Suppressor macrophage treated with lipopolysaccharide for 1 hour (primary cell): ENCODE measurements at regions not wholly inside any gene's neighbourhood (a gene's known extent, or its start where the extent isn't known, plus 50 kb on each side); places are given as distances from the start of the nearest gene placed in this dataset.

Experiments
- DNase-seq, 3 donors: peaks; one replicate each; pipeline ENCODE4 v3.0.0-alpha.2; 2020 to 2022

- DNase-seq = no peak
These were observed 134.6 kb downstream of the VRK1 start for GRCh38 chr14:96931751-96932150.

DNA sequence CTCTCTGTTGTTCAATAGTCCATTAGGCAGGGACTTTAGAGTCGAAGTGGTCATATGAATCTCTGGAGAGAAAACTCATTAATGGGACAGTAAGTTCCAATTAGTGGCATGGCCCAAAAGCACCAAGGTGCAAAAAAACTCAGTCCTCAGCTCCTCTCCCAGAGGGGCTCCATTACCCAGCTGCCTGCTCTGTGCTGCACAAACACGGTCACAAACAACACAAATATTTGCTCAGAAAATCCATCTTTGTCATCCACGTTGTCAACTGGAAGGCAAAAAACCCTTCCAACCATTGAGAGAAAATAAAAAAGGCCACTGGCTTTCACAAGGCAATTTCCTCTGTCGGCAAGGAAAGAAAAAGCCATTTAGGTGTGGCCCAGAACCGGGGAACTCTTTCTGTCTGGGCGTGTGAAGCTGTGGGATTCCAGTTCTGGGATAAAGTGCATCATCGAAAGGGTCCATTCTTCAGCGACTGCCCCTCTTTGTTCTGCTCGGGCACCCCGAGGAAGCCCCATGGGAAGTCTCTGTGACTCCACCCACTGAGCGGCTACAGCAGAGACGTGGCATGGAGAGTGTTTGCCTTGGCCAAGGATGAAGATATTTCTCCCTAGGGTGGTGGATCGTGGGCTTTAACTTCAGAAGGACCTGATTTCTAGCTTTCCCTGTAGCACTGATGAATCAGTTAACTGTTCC lies 137.6 kb downstream of the VRK1 start:
- no peak for DNase-seq

DNA sequence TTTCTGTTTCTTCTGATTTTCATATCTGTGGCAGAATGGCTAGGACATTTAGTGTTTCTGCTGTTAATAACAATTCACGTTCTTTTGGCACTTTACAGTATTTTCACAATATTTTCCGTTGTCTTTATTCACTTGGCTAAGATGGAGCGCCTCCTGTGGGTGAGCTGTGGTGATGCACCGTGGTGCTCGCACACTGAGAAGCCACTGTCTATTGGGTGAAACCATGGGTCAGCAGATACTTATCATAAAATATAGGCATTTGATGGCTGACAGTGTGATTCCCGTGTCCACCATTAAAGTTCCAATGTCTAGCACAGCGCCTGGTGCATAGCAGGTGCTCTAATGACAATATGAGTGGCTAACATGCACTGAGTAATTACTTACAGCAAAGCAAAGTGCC lies 141.8 kb downstream of the VRK1 start:
- peak; percentile 34 to 37 (median 36) for DNase-seq

- peak in 2 of 3 donors; percentile 21 to 33 for DNase-seq
These were observed 142.8 kb downstream of the VRK1 start for GRCh38 chr14:96940009-96940408.

GRCh38 chr14:96944297-96944696 lies 147.1 kb downstream of the VRK1 start:
- no peak for DNase-seq

DNA sequence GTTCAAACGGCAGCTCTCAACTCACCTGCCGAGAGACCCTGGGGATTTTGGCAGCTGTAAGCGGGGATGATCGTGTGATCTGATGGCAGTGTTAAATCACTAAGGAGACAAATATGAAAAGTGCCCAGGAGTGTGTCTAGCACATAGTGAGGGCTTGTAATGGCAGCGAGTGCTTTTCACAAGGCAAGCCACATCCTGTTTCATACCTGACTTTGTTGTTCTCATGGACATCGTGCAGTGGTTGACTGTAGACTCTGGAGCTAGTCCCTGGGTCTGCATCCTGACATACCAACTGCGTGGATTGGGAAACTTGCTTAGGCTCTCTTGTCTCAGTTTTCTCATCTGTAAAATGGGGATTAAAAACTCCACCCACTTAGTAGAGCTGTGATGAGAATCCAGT lies 148.5 kb downstream of the VRK1 start:
- DNase-seq = no peak

DNA sequence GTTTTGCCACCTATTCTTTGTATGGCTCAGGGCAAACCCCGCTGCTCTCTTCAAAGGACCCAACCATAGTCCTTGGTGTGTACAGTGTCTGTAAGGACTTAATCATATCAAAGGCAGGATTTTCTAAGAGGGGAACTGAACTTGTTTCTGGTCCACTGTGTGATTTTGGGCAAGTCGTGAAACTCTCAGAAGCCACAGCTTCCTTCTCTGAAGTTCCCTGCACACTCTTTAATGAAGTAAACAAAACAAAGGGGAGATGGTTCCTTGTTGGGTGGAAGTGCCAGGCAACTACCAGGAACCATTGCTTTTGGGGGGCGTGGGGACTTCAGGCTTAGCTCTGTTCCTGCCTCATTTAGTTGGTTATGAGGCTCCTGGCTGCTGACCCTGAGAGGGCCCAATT lies 152.4 kb downstream of the VRK1 start:
- DNase-seq = peak in 1 of 3 donors; percentile 35

DNA sequence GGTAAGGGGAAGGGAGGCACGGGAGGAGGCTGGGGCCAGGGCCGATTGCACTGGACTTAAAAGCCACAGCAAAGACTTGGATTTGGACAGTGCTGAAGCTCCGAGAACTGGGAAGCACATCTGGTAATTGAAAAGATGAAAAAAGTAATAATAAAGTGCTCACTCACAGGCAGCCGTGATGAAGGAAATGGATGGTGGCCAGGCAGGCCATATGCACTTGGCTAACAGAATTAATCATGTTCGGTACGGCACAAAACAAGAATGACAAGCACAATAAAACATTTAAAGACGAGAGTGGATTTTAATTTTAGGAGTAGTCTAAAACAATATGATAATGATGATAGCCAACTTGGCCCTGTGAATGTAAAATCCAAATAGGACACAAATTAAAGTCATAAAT lies 154.3 kb downstream of the VRK1 start:
- DNase-seq = no peak

GRCh38 chr14:96953087-96953874 lies 156.1 kb downstream of the VRK1 start:
- no peak for DNase-seq

DNA sequence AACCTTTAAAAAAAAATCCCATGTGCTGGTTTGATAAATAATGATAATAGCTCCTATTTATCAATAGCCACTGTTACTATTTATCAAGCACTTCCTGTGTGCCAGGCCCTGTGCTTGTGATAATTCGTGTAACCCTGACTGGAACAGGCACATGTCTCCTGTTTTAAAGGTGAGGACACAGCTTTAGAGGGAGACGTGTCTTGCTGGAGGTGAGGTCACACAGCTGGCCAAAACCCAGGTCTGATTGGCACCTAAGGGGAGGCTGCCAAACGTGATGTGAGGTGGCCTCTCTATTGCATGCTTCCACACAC lies 156.6 kb downstream of the VRK1 start:
- DNase-seq = no peak

DNA sequence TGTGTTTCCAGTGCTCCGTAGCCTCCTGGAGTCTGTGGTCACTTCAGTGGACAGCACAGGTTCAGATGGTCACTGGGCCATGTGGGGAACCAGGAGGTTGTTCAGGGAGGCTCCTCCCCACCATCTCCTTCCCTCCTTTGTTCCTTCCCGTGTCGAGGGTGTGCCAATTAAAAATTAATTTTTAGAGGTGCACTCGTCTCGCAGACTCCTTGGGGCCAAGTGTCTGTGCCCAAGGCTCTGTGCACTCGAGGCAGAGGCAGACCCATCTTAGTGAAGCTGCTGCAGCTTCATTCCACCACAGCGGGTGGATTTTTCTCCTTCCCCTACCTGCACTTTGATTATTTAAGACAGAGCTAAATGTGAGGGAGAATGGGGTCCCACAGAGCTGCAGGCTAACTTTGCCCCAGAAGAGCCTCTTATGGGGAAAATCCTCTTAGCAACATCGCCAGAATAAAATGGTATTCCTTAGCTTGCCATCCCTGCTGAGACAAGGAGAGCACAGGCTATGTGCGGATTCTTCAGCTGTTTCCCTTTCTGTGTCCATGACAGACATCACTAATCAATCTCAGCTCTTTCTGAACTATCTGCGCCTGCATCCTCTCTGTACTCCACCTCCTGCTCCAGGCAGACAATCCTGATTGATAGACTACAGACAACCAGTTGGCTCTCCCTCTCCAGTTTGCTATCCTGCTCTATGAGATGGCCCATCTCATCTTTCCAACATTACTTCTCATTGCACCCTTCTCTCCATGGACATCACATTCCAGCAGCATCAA lies 159.5 kb downstream of the VRK1 start:
- DNase-seq = no peak

- DNase-seq = no peak
These were observed 160.9 kb downstream of the VRK1 start for GRCh38 chr14:96958057-96958456.

GRCh38 chr14:96959992-96960391 lies 162.8 kb downstream of the VRK1 start:
- no peak for DNase-seq

DNA sequence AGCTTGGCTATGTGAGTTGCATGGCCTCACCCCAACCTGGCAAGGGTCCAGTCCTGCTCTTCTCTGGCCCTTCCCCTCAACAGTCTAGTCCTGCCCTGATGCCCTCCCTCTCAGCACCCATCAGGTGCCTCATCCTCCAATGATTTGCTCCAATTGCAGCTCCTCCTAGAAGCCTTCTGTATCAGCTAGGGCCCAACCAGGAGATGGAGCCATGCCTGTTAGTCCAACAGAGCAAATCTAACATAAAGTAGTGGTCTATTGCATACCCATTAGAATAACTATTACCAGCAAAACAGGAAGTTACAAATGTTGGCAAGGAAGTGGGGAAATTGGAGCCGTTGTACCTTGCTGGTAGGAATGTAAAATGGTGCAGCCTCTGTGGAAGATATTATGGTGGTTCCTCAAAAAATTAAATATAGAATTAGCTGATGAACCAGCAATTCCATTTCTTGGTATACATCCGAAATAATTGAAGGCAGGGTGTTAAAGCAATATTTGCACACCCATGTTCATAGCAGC lies 163.5 kb downstream of the VRK1 start:
- DNase-seq = no peak

DNA sequence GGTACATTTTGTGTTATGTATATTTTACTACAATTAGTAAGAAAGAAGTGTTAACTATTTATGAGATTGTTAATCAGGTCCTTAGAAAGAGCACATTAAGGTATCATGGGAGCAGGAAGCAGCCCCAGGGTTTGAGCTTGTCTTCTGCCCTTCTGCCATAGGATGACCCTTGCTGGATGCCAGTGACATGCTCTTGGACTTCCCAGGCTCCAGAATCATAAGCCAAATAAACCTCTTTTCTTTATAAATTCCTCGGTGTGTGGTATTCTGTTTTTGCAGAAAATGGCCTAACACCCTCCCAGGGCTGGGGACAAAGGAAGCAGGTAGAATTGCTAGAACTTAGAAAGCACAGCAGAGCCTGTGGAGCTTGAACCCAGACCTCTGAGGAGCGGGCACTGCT lies 164.7 kb downstream of the VRK1 start:
- DNase-seq = no peak

DNA sequence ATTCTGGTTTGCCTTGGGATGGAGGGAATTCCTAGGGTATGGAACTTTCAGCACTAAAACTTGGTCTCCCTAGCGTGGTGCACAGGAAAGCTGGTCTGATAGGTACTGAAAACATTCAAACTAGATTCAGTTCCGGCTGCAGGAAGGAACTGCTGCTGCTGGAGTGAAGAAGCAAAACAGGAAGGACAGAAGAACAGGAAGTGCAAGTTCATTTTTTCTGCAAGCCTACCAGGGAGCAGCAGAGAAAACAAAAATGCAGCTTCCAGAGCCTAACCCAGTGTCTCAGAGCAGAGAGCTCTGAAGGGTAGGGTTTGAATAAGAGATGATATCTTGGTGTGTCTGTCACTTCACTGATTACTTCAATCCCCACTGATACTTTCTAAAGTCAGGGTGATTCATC lies 165.2 kb downstream of the VRK1 start:
- DNase-seq = peak; percentile 22 to 52 (median 33)

- no peak for DNase-seq
These were observed 167.7 kb downstream of the VRK1 start for GRCh38 chr14:96964726-96965415.

DNA sequence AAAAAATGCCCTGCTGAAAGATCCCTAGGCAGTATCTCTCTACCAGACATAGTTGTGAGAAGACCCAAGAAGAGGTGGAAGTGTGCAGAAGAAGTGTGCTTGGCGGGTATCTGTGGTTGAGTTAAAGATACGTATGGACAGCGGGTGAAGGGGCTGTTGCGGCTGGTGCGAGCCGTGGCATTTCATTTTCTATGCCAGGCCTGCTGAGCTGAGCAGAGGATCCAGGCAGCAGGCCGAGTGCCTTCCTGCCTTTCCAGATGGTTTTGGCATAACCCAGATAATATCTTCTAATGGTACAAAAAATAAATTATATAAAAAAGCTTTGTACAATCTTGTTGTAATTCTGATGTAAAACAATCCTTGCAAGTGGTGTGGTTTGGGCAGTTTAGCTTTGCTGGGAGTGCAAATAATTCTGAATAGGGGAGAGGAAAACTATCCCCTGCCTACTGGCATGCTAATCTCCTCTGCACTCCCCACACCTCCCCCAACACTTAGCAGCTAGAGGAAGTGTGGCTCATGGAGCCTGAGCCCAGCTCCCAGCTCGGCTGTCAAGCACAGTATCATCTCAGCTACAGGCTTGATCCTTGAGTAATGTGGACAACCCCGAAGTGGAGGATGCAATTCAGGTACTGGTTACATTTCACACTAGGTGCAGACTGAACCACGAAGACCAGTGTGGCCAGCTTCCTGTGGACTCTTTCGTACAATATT lies 168.9 kb downstream of the VRK1 start:
- DNase-seq = no peak

GRCh38 chr14:96975116-96975515 lies 177.9 kb downstream of the VRK1 start:
- no peak for DNase-seq

DNA sequence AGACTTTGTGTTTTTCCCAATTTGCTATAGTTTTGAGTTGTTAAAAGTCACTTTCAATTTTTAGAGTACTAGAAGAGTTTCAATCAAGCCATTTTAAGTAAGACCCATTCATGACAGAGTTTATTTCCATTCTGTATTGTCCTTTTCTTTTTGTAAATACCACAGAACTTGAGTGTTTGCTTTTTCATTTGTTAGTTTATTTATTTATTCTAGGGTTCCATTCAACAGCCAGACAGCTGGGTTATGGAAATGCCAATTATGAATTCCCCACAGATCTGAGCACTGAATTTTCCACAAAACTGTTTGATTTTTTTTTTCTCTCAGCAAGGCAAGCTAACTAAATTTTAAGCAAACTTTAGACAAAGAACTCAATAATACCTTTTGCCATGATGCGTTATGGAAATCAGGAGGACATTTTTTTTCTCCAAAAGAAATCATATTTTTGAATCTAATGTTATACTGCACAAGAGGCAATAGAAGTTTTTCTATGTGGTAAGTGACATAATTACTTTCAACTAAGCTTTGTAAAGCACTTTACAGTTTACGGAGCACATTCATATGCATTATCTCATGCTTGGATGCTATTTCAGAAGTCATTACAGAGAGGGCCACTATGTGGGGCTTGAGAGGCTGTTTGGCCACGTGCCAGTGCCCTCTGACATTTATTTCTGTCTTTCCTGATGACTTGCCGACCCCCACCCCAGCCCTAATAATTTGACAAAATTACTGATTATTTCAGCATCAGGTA lies 181.5 kb downstream of the VRK1 start:
- no peak for DNase-seq

- no peak for DNase-seq
These were observed 182.5 kb downstream of the VRK1 start for GRCh38 chr14:96979611-96980074.

DNA sequence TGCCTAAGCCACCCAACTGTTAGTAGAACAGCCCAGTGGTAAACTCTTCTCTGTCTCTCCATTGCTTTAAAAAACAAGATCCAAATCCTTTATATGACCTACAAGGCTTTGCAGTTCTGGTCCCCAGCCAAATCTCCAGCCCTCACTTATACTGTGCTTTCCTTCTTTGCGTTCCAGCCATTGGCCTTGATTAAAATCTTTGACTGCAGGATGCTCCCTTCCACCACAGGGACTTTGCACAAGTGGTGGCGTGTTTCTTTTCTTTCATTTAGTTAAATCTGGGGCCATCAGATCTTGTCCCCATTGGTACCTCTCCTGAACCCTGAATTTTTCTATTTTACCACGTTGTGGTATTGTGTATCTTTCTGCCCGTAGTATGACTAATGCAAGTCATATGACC lies 183.7 kb downstream of the VRK1 start:
- no peak for DNase-seq
